ENCODE measurements at regions not wholly inside any gene's neighbourhood (a gene's known extent, or its start where the extent isn't known, plus 50 kb on each side); places are given as distances from the start of the nearest gene placed in this dataset.

- DNase-seq (no peak), ATAC-seq (ENCODE audit: low read depth) (no peak)
- no peak overlapping the region for H3K4me2 ChIP-seq (replicated peaks; ENCODE audit: low read depth, low read length, poor library complexity, severe bottlenecking)
- peaks cover 26% of the 10 kb centered on the region for H3K27me3 Mint-ChIP-seq
- no peaks in the 10 kb centered on the region for H3K27me3 ChIP-seq (replicated peaks in 1 of 4; ENCODE audit: control extremely low read depth in 1 of 4, control insufficient read depth in 3 of 4, insufficient read depth in 4 of 4, low read length in 3 of 4)
- H3K27ac ChIP-seq (ENCODE audit: low read length in 2 of 2) = no peak overlapping the region
- no peaks in the 10 kb centered on the region for H3K4me1 ChIP-seq (ENCODE audit: control insufficient read depth in 2 of 2, insufficient read depth in 2 of 2, low read length in 2 of 2)
- no peaks in the 10 kb centered on the region for H3K79me2 ChIP-seq (ENCODE audit: control insufficient read depth, insufficient read depth, low read length)
- 82% methylated on average over 3 of the region's 8 CpGs for WGBS (ENCODE audit: insufficient coverage)
- no peaks in the 10 kb centered on the region for H3K9me3 Mint-ChIP-seq (ENCODE audit: insufficient read depth)
- H3K9me3 ChIP-seq (ENCODE audit: control extremely low read depth in 1 of 3, control insufficient read depth in 2 of 3, insufficient read depth in 1 of 3, low read length in 2 of 3) = no peaks in the 10 kb centered on the region
- TF ChIP-seq EZH2 (IDR thresholded peaks at IDR 0.05; ENCODE audit: borderline replicate concordance, insufficient read depth, low read depth, low read length, poor library complexity, severe bottlenecking) (no peak), CTCF (IDR thresholded peaks at IDR 0.05) (no peak)
- no peak overlapping the region for H3K27ac Mint-ChIP-seq
- intact Hi-C loops (cut with micrococcal nuclease) = no loop called here
- CTCF ChIA-PET = interaction anchor here (1.4 kb wide), 1 partner anchor 9 kb away, joined by 4 read pairs; no protein-coding TSS in a partner anchor
- no peak overlapping the region for H2AFZ ChIP-seq (ENCODE audit: insufficient read depth, low read depth, low read length, poor library complexity, severe bottlenecking)
- no peaks in the 10 kb centered on the region for H3K4me1 Mint-ChIP-seq
- H4K20me1 ChIP-seq (ENCODE audit: control insufficient read depth, insufficient read depth, low read length, poor library complexity, severe bottlenecking) = no peaks in the 10 kb centered on the region
- H3K36me3 ChIP-seq (replicated peaks in 1 of 2; ENCODE audit: control extremely low read depth in 1 of 2, control insufficient read depth in 1 of 2, extremely low read depth in 1 of 2, insufficient read depth in 2 of 2, low read length in 1 of 2) = no peaks in the 10 kb centered on the region
- no peak overlapping the region for H3K4me3 ChIP-seq (ENCODE audit: control extremely low read depth in 1 of 5, extremely low read depth in 1 of 5, insufficient read depth in 1 of 5, low read depth in 2 of 5, low read length in 4 of 5)
- POLR2A ChIA-PET = no interaction called here
- H3K4me3 Mint-ChIP-seq = no peak overlapping the region
- no peak overlapping the region for H3K9ac ChIP-seq (ENCODE audit: low read length)
Observed at GRCh38 chr11:129705341-129705740, 110.3 kb upstream of the TMEM45B start.

- Histone ChIP-seq H3K9me3 (ENCODE audit: control extremely low read depth in 1 of 3, control insufficient read depth in 2 of 3, insufficient read depth in 1 of 3, low read length in 2 of 3) (no peaks in the 10 kb centered on the region), H2AFZ (ENCODE audit: insufficient read depth, low read depth, low read length, poor library complexity, severe bottlenecking) (no peak overlapping the region), H3K4me1 (ENCODE audit: control insufficient read depth in 2 of 2, insufficient read depth in 2 of 2, low read length in 2 of 2) (no peaks in the 10 kb centered on the region), H3K36me3 (replicated peaks in 1 of 2; ENCODE audit: control extremely low read depth in 1 of 2, control insufficient read depth in 1 of 2, extremely low read depth in 1 of 2, insufficient read depth in 2 of 2, low read length in 1 of 2) (no peaks in the 10 kb centered on the region), H4K20me1 (ENCODE audit: control insufficient read depth, insufficient read depth, low read length, poor library complexity, severe bottlenecking) (no peaks in the 10 kb centered on the region), H3K9ac (ENCODE audit: low read length) (no peak overlapping the region), H3K27ac (ENCODE audit: low read length in 2 of 2) (no peak overlapping the region), H3K4me3 (ENCODE audit: control extremely low read depth in 1 of 5, extremely low read depth in 1 of 5, insufficient read depth in 1 of 5, low read depth in 2 of 5, low read length in 4 of 5) (no peak overlapping the region), H3K79me2 (ENCODE audit: control insufficient read depth, insufficient read depth, low read length) (no peaks in the 10 kb centered on the region), H3K4me2 (replicated peaks; ENCODE audit: low read depth, low read length, poor library complexity, severe bottlenecking) (no peak overlapping the region), H3K27me3 (replicated peaks in 1 of 4; ENCODE audit: control extremely low read depth in 1 of 4, control insufficient read depth in 3 of 4, insufficient read depth in 4 of 4, low read length in 3 of 4) (no peaks in the 10 kb centered on the region)
- H3K9me3 Mint-ChIP-seq (ENCODE audit: insufficient read depth) = no peaks in the 10 kb centered on the region
- no peak overlapping the region for H3K27ac Mint-ChIP-seq
- intact Hi-C loops (cut with micrococcal nuclease) = no loop called here
- peaks cover 23% of the 10 kb centered on the region for H3K27me3 Mint-ChIP-seq
- ChIA-PET POLR2A (no interaction called here), CTCF (no interaction called here)
- no peak overlapping the region for H3K4me3 Mint-ChIP-seq
- ATAC-seq (ENCODE audit: low read depth) (no peak), DNase-seq (no peak)
- 96% methylated on average over 6 of the region's 7 CpGs for WGBS (ENCODE audit: insufficient coverage)
- TF ChIP-seq CTCF (IDR thresholded peaks at IDR 0.05) (no peak), EZH2 (IDR thresholded peaks at IDR 0.05; ENCODE audit: borderline replicate concordance, insufficient read depth, low read depth, low read length, poor library complexity, severe bottlenecking) (no peak)
- no peaks in the 10 kb centered on the region for H3K4me1 Mint-ChIP-seq
Observed at GRCh38 chr11:129705933-129706332, 109.7 kb upstream of the TMEM45B start.

All from B cell (primary cell).